ENCODE measurements at regions not wholly inside any gene's neighbourhood (a gene's known extent, or its start where the extent isn't known, plus 50 kb on each side); places are given as distances from the start of the nearest gene placed in this dataset.
"Not testable (repeated sequence)": the region's sequence is repeated elsewhere in the genome, so short reads cannot be mapped to it uniquely, and the experiment has no call there.

DNA sequence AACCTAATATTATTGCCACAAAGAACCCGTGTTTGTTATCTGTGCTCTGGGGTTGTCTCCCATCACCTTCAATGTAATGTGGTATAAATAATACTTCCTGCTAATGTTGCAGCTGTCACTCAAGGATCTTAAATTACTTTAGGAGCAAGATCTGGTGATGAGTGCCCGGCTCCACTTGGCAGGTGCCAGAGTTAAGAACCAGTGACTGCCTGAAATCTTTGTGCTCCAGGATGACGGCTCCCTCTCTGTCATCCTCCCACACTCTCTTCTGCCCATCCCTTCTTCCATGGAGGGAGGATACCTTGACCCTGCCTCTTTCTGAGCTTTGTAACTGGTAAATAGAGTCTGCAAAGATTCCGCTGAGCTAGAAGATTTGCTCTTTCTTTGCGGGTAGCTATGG, 100.4 kb upstream of the SEC22B start:
- H3K4me3 ChIP-seq (replicated peaks in 1 of 3; ENCODE audit: insufficient read depth in 1 of 3, low read depth in 2 of 3, low read length in 3 of 3); in situ Hi-C loops (cut with HindIII; ENCODE audit: extremely low pct_ligation_motif_present, low pct_unique_long_range_greater_than_20kb); H2AFZ ChIP-seq (ENCODE audit: low read length); H3K27me3 ChIP-seq (ENCODE audit: control insufficient read depth in 1 of 2, insufficient read depth in 2 of 2, low read length in 2 of 2); intact Hi-C loops (cut with micrococcal nuclease; ENCODE audit: unreplicated experiment); FAIRE-seq; H3K36me3 ChIP-seq (replicated peaks in 1 of 2; ENCODE audit: control insufficient read depth in 1 of 2, insufficient read depth in 2 of 2, low read length in 2 of 2); H3K4me2 ChIP-seq (ENCODE audit: low read depth, low read length); H3K79me2 ChIP-seq (ENCODE audit: insufficient read depth, low read length); BruUV-seq (replicated peaks); H3K9ac ChIP-seq (ENCODE audit: insufficient read depth, low read depth, low read length); POLR2A ChIA-PET; H3K27ac ChIP-seq (ENCODE audit: extremely low read length, insufficient read depth, low read length); H3K9me3 ChIP-seq (ENCODE audit: low read length); H4K20me1 ChIP-seq (ENCODE audit: insufficient read depth, low read length); CTCF ChIA-PET (ENCODE audit: low intra/inter-chr PET ratio, low total read pairs); ATAC-seq; DNase-seq (ENCODE audit: low spot score); H3K4me1 ChIP-seq (ENCODE audit: insufficient read depth, low read length): not testable (repeated sequence)
- no CpG with 5 or more reads among the region's 5 CpGs for WGBS (ENCODE audit: low lambda C conversion rate)

DNA sequence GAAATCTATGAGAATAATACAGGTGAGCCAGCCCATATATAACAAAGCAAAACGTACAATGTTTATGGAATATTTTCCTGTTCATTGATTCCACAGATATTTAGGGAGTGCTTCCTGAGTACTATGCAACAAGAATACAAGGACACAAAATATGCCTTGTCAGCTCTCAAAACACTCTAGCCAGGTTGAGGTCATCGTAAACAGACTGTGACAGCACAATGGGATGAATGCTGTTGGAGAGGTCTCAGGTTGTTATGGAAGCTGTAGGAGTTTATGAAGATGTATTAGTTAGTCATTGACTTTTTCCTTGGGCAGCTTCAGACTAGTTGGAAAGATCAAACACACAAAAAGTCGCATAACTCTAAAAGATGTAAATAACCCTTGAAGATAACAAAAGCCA, 98.1 kb upstream of the SEC22B start:
- CTCF ChIA-PET (ENCODE audit: low intra/inter-chr PET ratio, low total read pairs): not testable (repeated sequence)

DNA sequence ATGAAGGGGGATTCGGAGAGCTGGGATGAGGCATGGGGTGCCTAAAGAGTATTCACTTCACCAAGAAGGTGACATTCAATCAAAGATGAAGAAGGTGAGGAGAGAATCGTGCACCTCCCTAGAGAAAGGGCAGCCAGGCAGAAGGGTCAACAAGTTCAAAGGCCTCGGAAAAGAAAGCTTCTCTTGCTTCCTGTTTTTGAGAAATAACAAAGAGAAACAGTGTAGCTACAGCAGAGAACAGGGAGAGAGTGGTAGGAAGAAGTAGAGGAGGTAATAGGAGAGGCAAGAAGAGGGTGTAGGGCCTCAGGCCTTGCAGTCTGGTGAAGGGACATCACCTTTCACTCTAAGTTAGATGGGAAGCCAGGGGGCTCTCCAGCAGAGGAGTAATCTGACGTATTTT, 97.0 kb upstream of the SEC22B start:
- FAIRE-seq; H3K4me2 ChIP-seq (ENCODE audit: low read depth, low read length); H3K27me3 ChIP-seq (ENCODE audit: control insufficient read depth in 1 of 2, insufficient read depth in 2 of 2, low read length in 2 of 2); H3K4me1 ChIP-seq (ENCODE audit: insufficient read depth, low read length); DNase-seq (ENCODE audit: low spot score); H4K20me1 ChIP-seq (ENCODE audit: insufficient read depth, low read length); H3K9ac ChIP-seq (ENCODE audit: insufficient read depth, low read depth, low read length); H3K36me3 ChIP-seq (replicated peaks in 1 of 2; ENCODE audit: control insufficient read depth in 1 of 2, insufficient read depth in 2 of 2, low read length in 2 of 2); H3K27ac ChIP-seq (ENCODE audit: extremely low read length, insufficient read depth, low read length); H3K9me3 ChIP-seq (ENCODE audit: low read length); in situ Hi-C loops (cut with HindIII; ENCODE audit: extremely low pct_ligation_motif_present, low pct_unique_long_range_greater_than_20kb); ATAC-seq; H3K79me2 ChIP-seq (ENCODE audit: insufficient read depth, low read length); BruUV-seq (replicated peaks); intact Hi-C loops (cut with micrococcal nuclease; ENCODE audit: unreplicated experiment); POLR2A ChIA-PET; H2AFZ ChIP-seq (ENCODE audit: low read length); CTCF ChIA-PET (ENCODE audit: low intra/inter-chr PET ratio, low total read pairs); H3K4me3 ChIP-seq (replicated peaks in 1 of 3; ENCODE audit: insufficient read depth in 1 of 3, low read depth in 2 of 3, low read length in 3 of 3): not testable (repeated sequence)
- whole genome bisulfite sequencing (ENCODE audit: low lambda C conversion rate): 22% methylated on average over 3 of the region's 4 CpGs

More for the DNA sequence above, 98.1 kb upstream of the SEC22B start:
- H3K79me2 ChIP-seq (ENCODE audit: insufficient read depth, low read length); intact Hi-C loops (cut with micrococcal nuclease; ENCODE audit: unreplicated experiment); H3K27ac ChIP-seq (ENCODE audit: extremely low read length, insufficient read depth, low read length); H3K9me3 ChIP-seq (ENCODE audit: low read length); H3K36me3 ChIP-seq (replicated peaks in 1 of 2; ENCODE audit: control insufficient read depth in 1 of 2, insufficient read depth in 2 of 2, low read length in 2 of 2); POLR2A ChIA-PET; BruUV-seq (replicated peaks); H3K4me1 ChIP-seq (ENCODE audit: insufficient read depth, low read length); H3K9ac ChIP-seq (ENCODE audit: insufficient read depth, low read depth, low read length); in situ Hi-C loops (cut with HindIII; ENCODE audit: extremely low pct_ligation_motif_present, low pct_unique_long_range_greater_than_20kb); ATAC-seq; H2AFZ ChIP-seq (ENCODE audit: low read length); DNase-seq (ENCODE audit: low spot score); FAIRE-seq; H3K4me3 ChIP-seq (replicated peaks in 1 of 3; ENCODE audit: insufficient read depth in 1 of 3, low read depth in 2 of 3, low read length in 3 of 3); H3K4me2 ChIP-seq (ENCODE audit: low read depth, low read length); H3K27me3 ChIP-seq (ENCODE audit: control insufficient read depth in 1 of 2, insufficient read depth in 2 of 2, low read length in 2 of 2); H4K20me1 ChIP-seq (ENCODE audit: insufficient read depth, low read length): not testable (repeated sequence)
- WGBS (ENCODE audit: low lambda C conversion rate): no CpG with 5 or more reads among the region's 3 CpGs

DNA sequence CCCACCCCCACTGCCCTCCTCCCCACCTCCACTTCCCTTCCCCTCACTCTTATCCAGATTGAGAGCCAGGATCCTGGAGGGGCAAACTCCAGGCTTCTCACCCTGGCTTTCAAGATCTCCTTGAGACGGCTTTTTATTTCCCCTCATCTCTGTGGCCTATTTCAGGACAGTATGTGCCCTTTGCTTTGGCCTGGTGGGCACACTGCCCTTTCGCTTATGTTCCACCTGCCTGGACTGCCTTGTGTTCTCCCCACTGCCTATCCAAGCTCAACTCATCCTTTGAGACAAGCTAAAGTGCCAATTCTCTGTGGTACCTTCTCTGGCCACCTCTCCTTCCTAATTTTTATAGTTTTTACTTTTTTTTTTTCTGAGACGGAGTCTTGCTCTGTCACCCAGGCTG, 95.9 kb upstream of the SEC22B start:
- H3K79me2 ChIP-seq (ENCODE audit: insufficient read depth, low read length); H3K4me2 ChIP-seq (ENCODE audit: low read depth, low read length); DNase-seq (ENCODE audit: low spot score); FAIRE-seq; H3K4me1 ChIP-seq (ENCODE audit: insufficient read depth, low read length); H3K9ac ChIP-seq (ENCODE audit: insufficient read depth, low read depth, low read length); H3K27me3 ChIP-seq (ENCODE audit: control insufficient read depth in 1 of 2, insufficient read depth in 2 of 2, low read length in 2 of 2); intact Hi-C loops (cut with micrococcal nuclease; ENCODE audit: unreplicated experiment); in situ Hi-C loops (cut with HindIII; ENCODE audit: extremely low pct_ligation_motif_present, low pct_unique_long_range_greater_than_20kb); H2AFZ ChIP-seq (ENCODE audit: low read length); H3K36me3 ChIP-seq (replicated peaks in 1 of 2; ENCODE audit: control insufficient read depth in 1 of 2, insufficient read depth in 2 of 2, low read length in 2 of 2); H3K4me3 ChIP-seq (replicated peaks in 1 of 3; ENCODE audit: insufficient read depth in 1 of 3, low read depth in 2 of 3, low read length in 3 of 3); H3K9me3 ChIP-seq (ENCODE audit: low read length); POLR2A ChIA-PET; H4K20me1 ChIP-seq (ENCODE audit: insufficient read depth, low read length); ATAC-seq; H3K27ac ChIP-seq (ENCODE audit: extremely low read length, insufficient read depth, low read length); CTCF ChIA-PET (ENCODE audit: low intra/inter-chr PET ratio, low total read pairs); BruUV-seq (replicated peaks): not testable (repeated sequence)
- WGBS (ENCODE audit: low lambda C conversion rate): no CpG with 5 or more reads among the region's 3 CpGs

Measured in HepG2 (cell line).